BJ (cell line): ENCODE measurements at regions not wholly inside any gene's neighbourhood (a gene's known extent, or its start where the extent isn't known, plus 50 kb on each side); places are given as distances from the start of the nearest gene placed in this dataset.

Source experiments
- CTCF ChIA-PET: fragments of 350-600 bp; formaldehyde crosslinking; extraction: SDS; loops from one replicate; lab custom pipeline; 2021; ENCODE audit warnings: antibody characterized with exemption, inconsistent platforms; lab: Yijun Ruan, JAX
- POLR2A ChIA-PET: fragments of 300-600 bp; sonication (Branson Sonifier 250); formaldehyde crosslinking; extraction: SDS; loops from one replicate; lab custom pipeline; 2021; ENCODE audit warnings: antibody characterized with exemption; lab: Charles Lee
- DNase-seq: peaks from one replicate; pipeline ENCODE4 v3.0.0-alpha.2; 2011; ENCODE audit warnings: low read depth
- H3K27me3 ChIP-seq: 2 replicates; pipeline ENCODE4 v1.6.0; 2011; ENCODE audit warnings: low read length; ENCODE audit not compliant: control insufficient read depth, insufficient read depth
- H3K36me3 ChIP-seq: 2 replicates; pipeline ENCODE4 v1.5.1; 2011; ENCODE audit warnings: low read length; ENCODE audit not compliant: control insufficient read depth, insufficient read depth
- H3K4me3 ChIP-seq: 2 replicates; pipeline ENCODE4 v1.5.1; 2011; ENCODE audit warnings: low read depth, mild to moderate bottlenecking, control low read depth, low read length
- CTCF ChIP-seq: IDR thresholded peaks from 2 replicates; pipeline ENCODE4 v1.5.1; 2011; ENCODE audit warnings: low read depth, mild to moderate bottlenecking, control low read depth, inconsistent platforms, low read length, moderate library complexity; ENCODE audit not compliant: insufficient read depth

DNA sequence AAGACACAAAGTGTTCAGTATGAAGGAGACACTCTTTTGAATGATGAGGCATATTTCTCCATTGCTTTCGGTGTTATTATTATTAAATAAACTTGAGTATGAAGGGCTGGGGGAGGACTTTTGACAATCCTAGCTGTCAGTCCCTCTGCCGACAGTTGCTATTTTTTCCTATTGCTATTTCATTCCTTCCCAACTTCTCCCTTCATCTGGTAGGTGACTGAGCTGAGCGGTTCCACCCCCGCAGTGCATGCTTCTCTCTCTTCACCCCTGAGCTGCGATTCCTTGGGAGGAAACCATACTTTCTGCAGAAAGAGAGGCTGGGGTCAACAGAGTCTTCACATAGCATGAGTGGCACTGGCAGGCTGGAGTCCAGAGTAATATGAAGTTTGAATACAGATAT, 261.2 kb upstream of the TAC1 start:
- no peak for DNase-seq
- H3K36me3 ChIP-seq: no peaks in the 10 kb centered on the region
- ChIA-PET POLR2A (no interaction called here), CTCF (no interaction called here)
- no peak overlapping the region for H3K4me3 ChIP-seq
- H3K27me3 ChIP-seq: no peaks in the 10 kb centered on the region
- TF ChIP-seq CTCF: no peak

- ChIA-PET POLR2A (no interaction called here), CTCF (no interaction called here)
- no peaks in the 10 kb centered on the region for H3K27me3 ChIP-seq
- no peak for DNase-seq
- H3K4me3 ChIP-seq: no peak overlapping the region
- H3K36me3 ChIP-seq: no peaks in the 10 kb centered on the region
- TF ChIP-seq CTCF: no peak
These were observed 260.4 kb upstream of the TAC1 start for GRCh38 chr7:97471491-97471890.

GRCh38 chr7:97479740-97480290, 252.1 kb upstream of the TAC1 start:
- CTCF ChIA-PET: no interaction called here
- Histone ChIP-seq H3K27me3 (no peaks in the 10 kb centered on the region), H3K4me3 (no peak overlapping the region), H3K36me3 (no peaks in the 10 kb centered on the region)
- no peak for DNase-seq
- no peak for TF ChIP-seq CTCF
- POLR2A ChIA-PET: no interaction called here

- CTCF ChIA-PET: interaction anchor here (0.6 kb wide), 1 partner anchor 995 kb away, joined by 4 read pairs; no protein-coding TSS in a partner anchor
- Histone ChIP-seq H3K27me3 (no peaks in the 10 kb centered on the region), H3K4me3 (no peak overlapping the region), H3K36me3 (no peaks in the 10 kb centered on the region)
- POLR2A ChIA-PET: no interaction called here
- TF ChIP-seq CTCF: no peak
- no peak for DNase-seq
These were observed 251.0 kb upstream of the TAC1 start for GRCh38 chr7:97480772-97481390.

DNA sequence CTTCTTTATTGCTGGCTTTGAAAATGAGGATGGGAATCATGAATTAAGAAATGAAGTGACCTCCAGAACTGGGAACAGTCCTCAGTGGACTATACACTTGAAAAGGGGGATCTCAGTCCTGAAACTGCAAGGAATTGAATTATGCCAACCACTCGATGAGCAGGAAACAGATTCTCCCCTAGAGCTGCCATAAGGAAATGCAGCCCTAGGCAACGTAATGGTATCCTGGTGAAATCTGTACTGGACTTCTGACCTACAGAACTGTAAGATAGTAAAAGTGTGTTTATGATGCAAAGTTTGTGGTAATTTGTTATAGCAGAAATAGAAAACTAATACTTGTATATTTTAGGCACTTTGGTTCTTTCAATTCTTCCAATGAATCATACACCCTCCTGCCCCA, 236.4 kb upstream of the TAC1 start:
- TF ChIP-seq CTCF: no peak
- H3K4me3 ChIP-seq: no peak overlapping the region
- POLR2A ChIA-PET: no interaction called here
- no peaks in the 10 kb centered on the region for H3K36me3 ChIP-seq
- no peaks in the 10 kb centered on the region for H3K27me3 ChIP-seq
- CTCF ChIA-PET: no interaction called here
- no peak for DNase-seq
